OCI-LY3 (cell line): ENCODE measurements at regions not wholly inside any gene's neighbourhood (a gene's known extent, or its start where the extent isn't known, plus 50 kb on each side); places are given as distances from the start of the nearest gene placed in this dataset.
A peak's percentile ranks its signal among the peaks of the same experiment; 100 is the strongest.

Experiments
- H2AFZ ChIP-seq: fragments of 200-600, 300-600 bp; shearing (Covaris generic); 2 replicates; pipeline ENCODE4 v1.6.0; 2014; ENCODE audit warnings: antibody characterized with exemption, low read depth, low read length
- H3K27ac ChIP-seq: fragments of 200-600, 300-600 bp; sonication (generic); 2 replicates; pipeline ENCODE4 v1.5.1; 2014; ENCODE audit warnings: mild to moderate bottlenecking, low read length, moderate library complexity, mixed read lengths
- H3K27me3 ChIP-seq: fragments of 200-600, 300-600 bp; sonication (generic); 2 replicates; pipeline ENCODE4 v1.6.1; 2014; ENCODE audit warnings: low read depth, low read length, mixed read lengths
- H3K36me3 ChIP-seq: fragments of 200-600, 300-600 bp; sonication (generic); replicated peaks from 2 replicates; pipeline ENCODE3; 2014; ENCODE audit warnings: low read depth, low read length, mixed read lengths
- H3K4me1 ChIP-seq: fragments of 300-600, 200-600 bp; sonication (generic); 2 replicates; pipeline ENCODE4 v1.6.1; 2014; ENCODE audit warnings: low read length, mixed read lengths
- H3K4me2 ChIP-seq: fragments of 200-600, 300-600 bp; sonication (generic); 2 replicates; pipeline ENCODE4 v1.6.1; 2014; ENCODE audit warnings: low read length, mixed read lengths
- H3K4me3 ChIP-seq: fragments of 300-600, 200-600 bp; sonication (generic); 2 replicates; pipeline ENCODE4 v1.5.1; 2014; ENCODE audit warnings: antibody characterized with exemption, mild to moderate bottlenecking, low read length, moderate library complexity
- H3K79me2 ChIP-seq: fragments of 300-600, 200-600 bp; shearing (Covaris generic); 2 replicates; pipeline ENCODE4 v1.6.1; 2014; ENCODE audit warnings: mild to moderate bottlenecking, low read length, mixed read lengths
- H3K9ac ChIP-seq: fragments of 300-600, 200-600 bp; shearing (Covaris generic); 2 replicates; pipeline ENCODE4 v1.6.0; 2014; ENCODE audit warnings: mild to moderate bottlenecking, low read length, moderate library complexity
- H3K9me3 ChIP-seq: fragments of 200-600, 300-600 bp; shearing (Covaris generic); 2 replicates; pipeline ENCODE4 v1.6.1; 2014; ENCODE audit warnings: low read length, mixed read lengths; ENCODE audit not compliant: insufficient read depth
- H4K20me1 ChIP-seq: fragments of 200-600, 300-600 bp; sonication (generic); 2 replicates; pipeline ENCODE4 v1.6.1; 2016; ENCODE audit warnings: low read length, mixed read lengths; ENCODE audit not compliant: insufficient read depth
- CTCF ChIP-seq: fragments of 200-600, 300-600 bp; sonication (generic); IDR thresholded peaks from 2 replicates; pipeline ENCODE4 v1.5.1; 2014; ENCODE audit warnings: antibody characterized with exemption, low read length, low read depth
- EZH2phosphoT487 ChIP-seq: fragments of 200-600 bp; shearing (Covaris generic); IDR thresholded peaks from 2 replicates; pipeline ENCODE4 v1.6.1; 2018; ENCODE audit warnings: antibody characterized with exemption, mixed run types, low read depth

GRCh38 chr4:28373601-28374000 lies 1513.0 kb downstream of the STIM2 start:
- TF ChIP-seq CTCF, result no peak
- TF ChIP-seq EZH2phosphoT487, result no peak
- Histone ChIP-seq H3K36me3 (no peaks in the 10 kb centered on the region), H3K4me1 (no peaks in the 10 kb centered on the region), H3K4me2 (no peak overlapping the region), H2AFZ (no peak overlapping the region), H4K20me1 (no peaks in the 10 kb centered on the region), H3K79me2 (no peaks in the 10 kb centered on the region), H3K9ac (no peak overlapping the region), H3K27ac (no peak overlapping the region), H3K4me3 (no peak overlapping the region), H3K9me3 (no peaks in the 10 kb centered on the region), H3K27me3 (no peaks in the 10 kb centered on the region)

- H2AFZ ChIP-seq, result no peak overlapping the region
- H3K27me3 ChIP-seq, result no peaks in the 10 kb centered on the region
- H3K4me1 ChIP-seq, result no peaks in the 10 kb centered on the region
- no peaks in the 10 kb centered on the region for H3K36me3 ChIP-seq
- TF ChIP-seq CTCF (peak; percentile 15; the same call in 1 of the 2 replicates), EZH2phosphoT487 (no peak)
- no peak overlapping the region for H3K4me2 ChIP-seq
- no peak overlapping the region for H3K27ac ChIP-seq
- no peak overlapping the region for H3K9ac ChIP-seq
- H3K9me3 ChIP-seq, result no peaks in the 10 kb centered on the region
- no peaks in the 10 kb centered on the region for H4K20me1 ChIP-seq
- H3K4me3 ChIP-seq, result no peak overlapping the region
- no peaks in the 10 kb centered on the region for H3K79me2 ChIP-seq
These were observed 1517.6 kb downstream of the STIM2 start for GRCh38 chr4:28378109-28378830.

GRCh38 chr4:28385801-28386200 lies 1525.2 kb downstream of the STIM2 start:
- no peaks in the 10 kb centered on the region for H3K36me3 ChIP-seq
- TF ChIP-seq CTCF (no peak), EZH2phosphoT487 (no peak)
- H3K27me3 ChIP-seq, result no peaks in the 10 kb centered on the region
- no peak overlapping the region for H2AFZ ChIP-seq
- no peaks in the 10 kb centered on the region for H3K9me3 ChIP-seq
- H3K4me2 ChIP-seq, result no peak overlapping the region
- H4K20me1 ChIP-seq, result no peaks in the 10 kb centered on the region
- H3K4me3 ChIP-seq, result no peak overlapping the region
- no peaks in the 10 kb centered on the region for H3K79me2 ChIP-seq
- no peaks in the 10 kb centered on the region for H3K4me1 ChIP-seq
- no peak overlapping the region for H3K9ac ChIP-seq
- no peak overlapping the region for H3K27ac ChIP-seq

- H3K27me3 ChIP-seq, result no peaks in the 10 kb centered on the region
- no peak overlapping the region for H3K4me3 ChIP-seq
- H3K4me1 ChIP-seq, result no peaks in the 10 kb centered on the region
- H3K27ac ChIP-seq, result no peak overlapping the region
- no peaks in the 10 kb centered on the region for H4K20me1 ChIP-seq
- no peaks in the 10 kb centered on the region for H3K79me2 ChIP-seq
- no peak overlapping the region for H3K9ac ChIP-seq
- no peaks in the 10 kb centered on the region for H3K36me3 ChIP-seq
- no peak overlapping the region for H2AFZ ChIP-seq
- TF ChIP-seq CTCF, result no peak
- TF ChIP-seq EZH2phosphoT487, result no peak
- no peaks in the 10 kb centered on the region for H3K9me3 ChIP-seq
- H3K4me2 ChIP-seq, result no peak overlapping the region
These were observed 1526.1 kb downstream of the STIM2 start for GRCh38 chr4:28386776-28387175.
